ENCODE measurements at regions not wholly inside any gene's neighbourhood (a gene's known extent, or its start where the extent isn't known, plus 50 kb on each side); places are given as distances from the start of the nearest gene placed in this dataset.

- H3K4ac ChIP-seq (replicated peaks; ENCODE audit: insufficient read length, low read depth, low read length): no peak overlapping the region
- H3K14ac ChIP-seq (ENCODE audit: insufficient read length): no peak overlapping the region
- no peak overlapping the region for H2BK20ac ChIP-seq (ENCODE audit: low read length)
- no peak overlapping the region for H3K23ac ChIP-seq (ENCODE audit: insufficient read length)
- no peak overlapping the region for H3K9ac ChIP-seq (replicated peaks in 1 of 4; ENCODE audit: extremely low read depth in 1 of 4, low read depth in 3 of 4, low read length in 3 of 4)
- no peak overlapping the region for H3K18ac ChIP-seq (ENCODE audit: extremely low read depth, low read length)
- H3K79me1 ChIP-seq (ENCODE audit: low read depth, low read length): no peaks in the 10 kb centered on the region
- H3K56ac ChIP-seq (replicated peaks; ENCODE audit: insufficient read length, low read depth, low read length): no peak overlapping the region
- H3K79me2 ChIP-seq (ENCODE audit: control insufficient read depth in 1 of 2, insufficient read depth in 2 of 2, low read length in 2 of 2): no peaks in the 10 kb centered on the region
- no peak for DNase-seq (ENCODE audit: low read depth in 1 of 2, low spot score in 2 of 2)
- peaks cover 0 to 2% (median 0%) of the 10 kb centered on the region in 4 experiments; a peak in 1 of 7 replicates for H3K4me1 ChIP-seq (replicated peaks in 1 of 4; ENCODE audit: control insufficient read depth in 3 of 4, insufficient read depth in 4 of 4, low read length in 3 of 4)
- ChIA-PET POLR2A (ENCODE audit: partially characterized antibody) (no interaction called here), CTCF (ENCODE audit: partially characterized antibody) (interaction anchor here (1.7 kb wide), 1 partner anchor 486 kb away, joined by 5 read pairs; no protein-coding TSS in a partner anchor)
- no peak for FAIRE-seq
- H2BK120ac ChIP-seq (replicated peaks; ENCODE audit: low read depth, low read length): no peak overlapping the region
- 86% methylated on average over 1 of the region's 1 CpG; no CpG with 5 or more reads in 1 of the 2 experiments for WGBS, 2 experiments (ENCODE audit: extremely low coverage in 1 of 2, insufficient coverage in 1 of 2, insufficient read length in 1 of 2, insufficient replicate concordance in 2 of 2, low coverage in 1 of 2, low lambda C conversion rate in 2 of 2, missing lambda C conversion rate in 1 of 2)
- no peak overlapping the region for H2AK5ac ChIP-seq (ENCODE audit: low read depth, low read length)
- H3K27ac ChIP-seq (ENCODE audit: low read depth, low read length): no peak overlapping the region
- no peak overlapping the region for H2BK5ac ChIP-seq (ENCODE audit: low read depth, low read length)
- no peaks in the 10 kb centered on the region for H4K20me1 ChIP-seq (replicated peaks in 1 of 2; ENCODE audit: control insufficient read depth in 1 of 2, insufficient read depth in 2 of 2, low read length in 2 of 2)
- H3K4me2 ChIP-seq (ENCODE audit: insufficient read depth in 1 of 2, low read depth in 2 of 2, low read length in 2 of 2): no peak overlapping the region
- no peaks in the 10 kb centered on the region for H3K9me3 ChIP-seq (ENCODE audit: insufficient read depth in 2 of 2, low read depth in 1 of 2, low read length in 1 of 2)
- H4K8ac ChIP-seq (ENCODE audit: extremely low read depth, insufficient read depth, low read length): no peak overlapping the region
- no peaks in the 10 kb centered on the region for H3K36me3 ChIP-seq (ENCODE audit: control insufficient read depth in 2 of 4, insufficient read depth in 4 of 4, low read length in 3 of 4)
- no peak overlapping the region for H3K4me3 ChIP-seq (ENCODE audit: extremely low read depth in 1 of 4, insufficient read depth in 2 of 4, low read depth in 3 of 4, low read length in 4 of 4)
- no peak overlapping the region for H2AFZ ChIP-seq (ENCODE audit: low read length)
- no peak overlapping the region for H4K5ac ChIP-seq (ENCODE audit: insufficient read length, low read depth, low read length)
- no peaks in the 10 kb centered on the region for H3K23me2 ChIP-seq (ENCODE audit: low read depth, low read length)
- H2BK15ac ChIP-seq (ENCODE audit: low read length): no peak overlapping the region
- no peak overlapping the region for H2BK12ac ChIP-seq (ENCODE audit: low read depth, low read length)
- H4K91ac ChIP-seq (replicated peaks; ENCODE audit: insufficient read length, low read length): no peak overlapping the region
- no peaks in the 10 kb centered on the region for H3K27me3 ChIP-seq (replicated peaks in 1 of 4; ENCODE audit: control insufficient read depth in 3 of 4, extremely low read depth in 1 of 4, insufficient read depth in 3 of 4, low read length in 3 of 4)
- TF ChIP-seq ZNF274 (IDR thresholded peaks at IDR 0.05; ENCODE audit: borderline replicate concordance, extremely low read depth, low read length): no peak
- no peak for TF ChIP-seq RBBP5 (IDR thresholded peaks at IDR 0.05; ENCODE audit: borderline replicate concordance, low read depth, low read length)
- TF ChIP-seq SIX5 (IDR thresholded peaks at IDR 0.05; ENCODE audit: low read depth, low read length): no peak
- TF ChIP-seq E2F6 (IDR thresholded peaks at IDR 0.05): no peak
- no peak for TF ChIP-seq FOSL1 (IDR thresholded peaks at IDR 0.05; ENCODE audit: insufficient read depth, low read depth, low read length)
- TF ChIP-seq RAD21 (IDR thresholded peaks at IDR 0.05 in 1 of 2, conservative IDR thresholded peaks at IDR 0.05 in 1 of 2; ENCODE audit: low read depth in 2 of 2, low read length in 2 of 2): no peak
- no peak for TF ChIP-seq SP2 (IDR thresholded peaks at IDR 0.05; ENCODE audit: low read length)
- no peak for TF ChIP-seq SIN3A (conservative IDR thresholded peaks at IDR 0.05 in 1 of 2, IDR thresholded peaks at IDR 0.05 in 1 of 2; ENCODE audit: low read depth in 1 of 2, low read length in 2 of 2)
- TF ChIP-seq SRF (IDR thresholded peaks at IDR 0.05; ENCODE audit: low read depth, low read length): no peak
- TF ChIP-seq HDAC6 (IDR thresholded peaks at IDR 0.05; ENCODE audit: low read depth, low read length): no peak
- TF ChIP-seq KDM4A (IDR thresholded peaks at IDR 0.05; ENCODE audit: low read depth, low read length, severe bottlenecking): no peak
- TF ChIP-seq PHF8 (conservative IDR thresholded peaks at IDR 0.05; ENCODE audit: low read depth, low read length): no peak
- TF ChIP-seq YY1 (IDR thresholded peaks at IDR 0.05; ENCODE audit: low read depth, low read length): no peak
- no peak for TF ChIP-seq CEBPB (IDR thresholded peaks at IDR 0.05; ENCODE audit: low read depth, low read length)
- no peak for TF ChIP-seq CHD1 (IDR thresholded peaks at IDR 0.05; ENCODE audit: low read depth, low read length)
Measured at GRCh38 chr11:95638501-95638900, 151.1 kb downstream of the FAM76B start.
